ES-I3 (cell line): ENCODE measurements at regions not wholly inside any gene's neighbourhood (a gene's known extent, or its start where the extent isn't known, plus 50 kb on each side); places are given as distances from the start of the nearest gene placed in this dataset.
"Not testable (repeated sequence)": the region's sequence is repeated elsewhere in the genome, so short reads cannot be mapped to it uniquely, and the experiment has no call there.

Source experiments
- H3K36me3 ChIP-seq: 2 replicates; pipeline ENCODE4 v1.6.1; 2013; ENCODE audit warnings: mild to moderate bottlenecking, low read length, control low read depth, moderate library complexity; ENCODE audit not compliant: insufficient read depth
- H3K4me1 ChIP-seq: 2 replicates; pipeline ENCODE4 v1.6.1; 2013; ENCODE audit warnings: mild to moderate bottlenecking, control low read depth, low read length; ENCODE audit not compliant: insufficient read depth
- H3K9ac ChIP-seq: 2 replicates; pipeline ENCODE4 v1.6.1; 2013; ENCODE audit warnings: low read depth, mild to moderate bottlenecking, low read length, moderate library complexity
- H3K9me3 ChIP-seq: 2 replicates; pipeline ENCODE4 v1.6.1; 2013; ENCODE audit warnings: mild to moderate bottlenecking, low read length, moderate library complexity; ENCODE audit not compliant: control insufficient read depth, insufficient read depth

DNA sequence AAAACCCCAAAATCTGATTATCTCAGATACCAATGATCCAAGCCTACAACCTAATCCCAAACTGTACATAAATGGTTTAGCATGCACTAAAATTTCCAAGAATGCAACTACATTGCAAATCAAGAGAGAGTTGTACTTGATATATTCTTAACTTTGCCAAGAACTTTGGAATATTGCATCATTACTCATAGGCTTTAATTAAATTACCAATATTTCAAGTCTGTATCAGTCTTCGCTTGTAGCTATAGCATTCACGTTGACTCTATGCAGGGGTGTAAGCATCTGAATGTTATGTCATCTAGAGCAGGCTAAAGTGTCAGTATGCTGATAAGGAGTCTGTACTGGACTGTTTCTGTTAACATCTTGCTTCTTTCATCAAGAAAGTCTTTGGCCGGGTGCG lies 56.3 kb downstream of the FOXI3 start:
- no peak overlapping the region for H3K9ac ChIP-seq
- no peaks in the 10 kb centered on the region for H3K36me3 ChIP-seq
- no peaks in the 10 kb centered on the region for H3K9me3 ChIP-seq
- peaks cover 8% of the 10 kb centered on the region for H3K4me1 ChIP-seq

DNA sequence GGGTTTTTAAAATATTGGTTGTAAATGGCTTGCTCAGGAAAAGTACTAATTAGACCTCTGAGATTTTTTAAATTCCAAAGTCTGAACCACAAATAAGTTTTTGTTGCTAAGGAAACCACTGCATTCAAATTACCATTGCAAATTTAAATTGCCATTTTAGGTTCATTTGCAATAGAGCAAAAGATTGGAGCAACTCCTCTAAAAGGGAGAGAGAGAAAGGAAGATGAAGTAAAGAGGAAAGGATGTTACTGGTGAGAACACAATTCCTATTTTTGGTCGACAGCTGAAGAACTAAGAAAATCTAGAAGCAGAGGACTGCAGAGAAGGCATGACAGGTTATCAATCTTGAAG lies 74.9 kb downstream of the FOXI3 start:
- Histone ChIP-seq H3K36me3 (no peaks in the 10 kb centered on the region), H3K9me3 (no peaks in the 10 kb centered on the region), H3K4me1 (peaks cover 9% of the 10 kb centered on the region), H3K9ac (no peak overlapping the region)

DNA sequence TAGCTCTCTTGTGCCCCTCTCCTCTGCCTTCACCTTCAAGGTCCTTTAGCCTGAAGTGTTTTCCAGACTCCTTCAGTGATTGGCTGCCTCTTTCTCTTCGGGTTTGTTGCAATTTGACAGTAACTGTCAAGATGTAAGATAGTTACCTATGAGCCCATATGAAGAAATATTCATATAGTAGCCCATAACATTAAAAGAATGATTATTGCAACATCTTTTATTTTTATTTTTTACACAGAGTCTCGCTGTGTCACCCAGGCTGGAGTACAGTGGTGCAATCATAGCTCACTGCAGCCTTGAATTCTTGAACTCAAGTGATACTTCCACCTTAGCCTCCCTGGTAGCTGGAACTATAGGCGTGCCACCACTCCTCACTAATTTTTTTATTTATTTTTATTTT lies 80.5 kb downstream of the FOXI3 start:
- no peaks in the 10 kb centered on the region for H3K36me3 ChIP-seq
- no peaks in the 10 kb centered on the region for H3K9me3 ChIP-seq
- H3K4me1 ChIP-seq: peaks cover under 1% of the 10 kb centered on the region; the same call in 1 of the 2 replicates
- H3K9ac ChIP-seq: no peak overlapping the region

DNA sequence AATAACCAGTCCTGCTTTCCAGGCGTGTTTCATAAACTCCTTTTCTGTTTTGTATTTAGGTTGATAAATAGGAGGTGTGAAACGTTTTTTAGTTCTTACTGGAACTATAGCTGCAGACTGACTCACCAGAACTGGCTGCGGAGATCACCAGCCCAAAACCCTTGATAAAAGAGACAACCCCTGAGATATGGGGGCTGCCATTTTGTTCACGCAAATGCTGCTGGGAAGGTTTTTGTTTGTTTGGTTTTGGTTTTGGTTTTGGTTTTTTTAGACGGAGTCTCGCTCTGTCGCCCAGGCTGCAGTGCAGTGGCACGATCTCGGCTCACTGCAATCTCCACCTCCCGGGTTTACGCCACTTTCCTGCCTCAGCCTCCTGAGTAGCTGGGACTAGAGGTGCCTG lies 87.1 kb downstream of the FOXI3 start:
- H3K9ac ChIP-seq, H3K4me1 ChIP-seq, H3K9me3 ChIP-seq, H3K36me3 ChIP-seq: not testable (repeated sequence)

DNA sequence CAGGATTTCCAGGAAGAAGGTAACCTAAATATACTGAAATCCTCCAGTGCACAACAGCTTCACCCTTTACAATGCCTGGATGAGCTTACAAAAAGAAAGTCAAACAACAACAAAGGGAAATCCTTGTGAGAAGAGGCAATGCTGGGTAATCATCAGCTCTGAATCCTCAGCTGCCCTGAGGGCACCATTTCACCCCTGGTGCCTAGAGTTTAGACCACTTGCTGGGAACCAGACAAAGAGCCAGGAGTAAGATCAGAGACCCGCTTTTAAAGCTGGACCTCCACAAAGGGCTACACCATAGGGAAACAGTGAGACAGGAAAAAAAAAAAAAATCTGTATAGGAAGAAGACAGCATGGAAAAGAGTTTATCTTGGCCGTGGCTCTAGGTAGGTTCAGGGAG lies 97.0 kb downstream of the FOXI3 start:
- Histone ChIP-seq H3K36me3 (no peaks in the 10 kb centered on the region), H3K4me1 (peaks cover 12% of the 10 kb centered on the region), H3K9ac (no peak overlapping the region), H3K9me3 (no peaks in the 10 kb centered on the region)

DNA sequence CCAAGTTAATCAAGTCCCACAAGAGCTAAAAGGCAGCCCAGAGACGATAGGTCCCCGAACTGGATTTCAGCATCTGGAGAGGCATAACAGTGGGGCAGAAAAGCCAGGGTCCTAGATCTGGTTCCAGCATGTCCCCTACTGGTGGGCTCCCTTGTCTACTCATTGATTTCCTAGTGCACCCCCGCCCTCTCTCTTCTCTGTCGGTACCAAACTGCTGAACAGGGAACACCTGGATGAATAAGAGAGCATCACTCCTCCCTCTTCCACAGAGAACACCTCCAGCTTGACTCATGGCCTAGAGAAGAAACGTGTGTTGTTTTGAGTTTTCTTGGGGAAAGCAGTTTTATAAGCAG lies 101.3 kb downstream of the FOXI3 start:
- peaks cover 12% of the 10 kb centered on the region for H3K4me1 ChIP-seq
- peak overlapping the region; percentile 59 for H3K9ac ChIP-seq
- H3K9me3 ChIP-seq: no peaks in the 10 kb centered on the region
- no peaks in the 10 kb centered on the region for H3K36me3 ChIP-seq

DNA sequence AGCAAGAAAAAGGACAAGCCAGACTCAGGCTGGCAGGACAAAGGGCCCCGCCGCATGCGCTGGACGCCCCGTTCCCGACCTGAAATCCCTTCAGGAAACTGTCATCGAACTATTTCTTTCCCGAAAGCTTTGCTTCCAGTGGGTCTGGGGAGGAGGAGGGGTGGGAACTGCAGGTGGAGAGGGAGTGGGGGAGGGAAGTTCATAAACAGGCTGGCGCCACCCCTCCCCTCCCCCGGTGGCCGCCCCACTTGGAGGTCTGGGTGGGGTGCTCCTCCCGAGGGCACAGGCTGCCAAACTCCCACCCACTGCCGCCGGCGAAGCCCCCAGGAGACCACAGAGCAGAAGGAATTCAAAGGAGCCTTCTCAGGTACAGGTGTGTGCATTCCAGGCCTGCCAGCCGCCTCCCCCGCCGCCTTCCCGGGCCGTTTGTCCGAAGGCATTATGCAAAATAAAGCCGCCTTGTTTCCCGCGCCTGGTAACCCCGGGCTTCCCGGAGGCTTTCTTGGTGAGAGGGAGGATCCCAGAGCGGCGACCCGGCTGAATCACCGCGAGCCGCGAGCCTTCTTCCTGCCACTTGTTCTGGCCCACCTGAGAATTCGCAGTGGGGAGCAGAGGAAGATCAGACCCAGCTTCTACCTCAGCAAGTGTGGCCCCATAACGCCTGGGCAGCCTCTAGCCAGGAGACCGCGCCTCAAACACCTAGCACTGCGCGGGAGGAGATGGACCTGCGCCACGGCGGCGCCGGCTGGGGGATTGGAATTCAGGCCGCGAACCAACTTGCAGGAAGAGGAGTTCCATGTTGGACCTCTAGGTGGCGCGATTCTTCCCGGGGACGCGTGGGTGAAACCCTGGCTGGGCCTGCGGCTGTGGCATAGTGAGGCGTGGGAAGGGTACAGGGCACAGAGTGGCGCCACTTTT lies 101.9 kb downstream of the FOXI3 start:
- peaks cover 10% of the 10 kb centered on the region for H3K4me1 ChIP-seq
- H3K9me3 ChIP-seq: no peaks in the 10 kb centered on the region
- H3K9ac ChIP-seq: peak overlapping the region; percentile 59
- no peaks in the 10 kb centered on the region for H3K36me3 ChIP-seq

DNA sequence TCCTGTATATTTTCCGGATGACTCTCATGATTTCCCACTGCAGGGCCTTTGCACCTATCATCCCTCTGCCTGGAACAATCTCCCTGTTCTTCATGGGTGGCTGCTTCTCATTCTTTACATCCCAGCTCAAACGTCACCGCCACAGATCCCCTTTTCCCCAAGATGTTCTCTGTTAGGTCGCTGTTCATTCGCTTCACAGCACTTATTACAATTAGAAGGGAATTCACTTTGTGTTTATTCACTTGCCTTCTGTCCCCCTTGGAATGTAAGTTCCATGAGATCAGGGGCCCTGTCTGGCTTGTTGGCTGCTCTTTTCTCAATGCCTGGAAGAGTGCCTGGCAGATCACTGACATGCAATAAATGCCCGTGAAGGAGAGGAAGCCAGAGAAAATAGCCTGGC lies 106.7 kb downstream of the FOXI3 start:
- no peaks in the 10 kb centered on the region for H3K36me3 ChIP-seq
- no peak overlapping the region for H3K9ac ChIP-seq
- H3K4me1 ChIP-seq: no peaks in the 10 kb centered on the region
- no peaks in the 10 kb centered on the region for H3K9me3 ChIP-seq

DNA sequence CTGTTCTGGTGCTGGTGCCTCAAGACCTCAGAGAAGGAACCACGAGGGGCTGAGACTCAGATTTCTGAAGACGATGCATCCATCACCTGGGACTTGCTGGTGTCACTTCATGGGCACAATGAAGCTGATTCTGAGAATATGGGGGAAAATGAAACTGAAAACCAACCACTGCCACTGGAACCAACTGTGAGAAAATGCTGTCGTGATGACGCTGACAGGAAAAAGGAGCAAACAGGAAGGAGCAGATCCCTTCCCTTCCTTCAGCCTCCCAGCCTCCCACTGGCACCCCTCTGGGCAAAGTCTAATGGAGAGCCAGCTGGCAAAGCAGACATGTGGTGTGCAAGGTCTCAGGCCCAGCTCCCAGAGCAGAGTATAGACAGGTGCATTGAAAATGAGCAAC lies 109.7 kb downstream of the FOXI3 start:
- Histone ChIP-seq H3K9ac (no peak overlapping the region), H3K9me3 (no peaks in the 10 kb centered on the region), H3K36me3 (no peaks in the 10 kb centered on the region), H3K4me1 (no peaks in the 10 kb centered on the region)

DNA sequence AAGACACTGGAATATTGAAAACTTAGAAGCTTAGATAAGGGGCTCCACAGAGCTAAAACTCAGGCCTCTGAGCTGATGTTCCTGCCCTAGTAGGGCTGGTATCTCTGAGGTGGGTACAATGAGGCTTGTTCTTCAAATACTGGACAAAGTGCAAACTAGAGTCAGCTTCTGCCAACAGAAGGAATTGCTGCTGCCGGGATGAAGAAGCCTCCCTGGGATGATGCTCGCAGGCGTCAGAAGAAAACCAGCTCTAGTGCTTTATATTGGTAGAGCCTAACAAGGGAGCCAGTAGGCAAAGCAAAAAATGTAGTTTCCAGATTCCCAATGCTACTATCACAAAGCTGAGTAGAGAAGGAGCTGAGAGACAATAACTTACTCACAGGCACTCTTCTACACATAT lies 118.1 kb downstream of the FOXI3 start:
- no peaks in the 10 kb centered on the region for H3K9me3 ChIP-seq
- H3K36me3 ChIP-seq: no peaks in the 10 kb centered on the region
- H3K9ac ChIP-seq: no peak overlapping the region
- H3K4me1 ChIP-seq: peaks cover 17% of the 10 kb centered on the region; the same call in 1 of the 2 replicates

DNA sequence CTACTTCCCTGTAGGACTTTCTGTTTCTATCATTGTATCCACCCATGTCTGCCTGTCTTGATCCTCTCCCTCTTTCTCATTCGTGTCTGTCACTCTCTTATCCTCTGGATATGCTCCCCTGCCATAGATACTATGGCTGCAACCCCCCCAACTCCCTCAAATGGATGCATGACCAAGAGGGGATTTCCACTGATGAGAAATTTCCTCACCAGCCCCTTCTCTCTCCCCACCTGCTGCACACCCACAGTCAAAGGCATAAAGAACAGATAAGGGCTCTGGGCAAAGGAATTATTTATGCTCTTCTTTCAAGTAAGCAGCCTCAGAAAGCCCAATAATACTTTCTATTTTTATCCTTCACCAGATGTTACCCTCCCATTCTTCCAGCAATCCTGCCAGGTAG lies 121.3 kb downstream of the FOXI3 start:
- peaks cover 17% of the 10 kb centered on the region; the same call in 1 of the 2 replicates for H3K4me1 ChIP-seq
- H3K9ac ChIP-seq: no peak overlapping the region
- no peaks in the 10 kb centered on the region for H3K36me3 ChIP-seq
- H3K9me3 ChIP-seq: no peaks in the 10 kb centered on the region

DNA sequence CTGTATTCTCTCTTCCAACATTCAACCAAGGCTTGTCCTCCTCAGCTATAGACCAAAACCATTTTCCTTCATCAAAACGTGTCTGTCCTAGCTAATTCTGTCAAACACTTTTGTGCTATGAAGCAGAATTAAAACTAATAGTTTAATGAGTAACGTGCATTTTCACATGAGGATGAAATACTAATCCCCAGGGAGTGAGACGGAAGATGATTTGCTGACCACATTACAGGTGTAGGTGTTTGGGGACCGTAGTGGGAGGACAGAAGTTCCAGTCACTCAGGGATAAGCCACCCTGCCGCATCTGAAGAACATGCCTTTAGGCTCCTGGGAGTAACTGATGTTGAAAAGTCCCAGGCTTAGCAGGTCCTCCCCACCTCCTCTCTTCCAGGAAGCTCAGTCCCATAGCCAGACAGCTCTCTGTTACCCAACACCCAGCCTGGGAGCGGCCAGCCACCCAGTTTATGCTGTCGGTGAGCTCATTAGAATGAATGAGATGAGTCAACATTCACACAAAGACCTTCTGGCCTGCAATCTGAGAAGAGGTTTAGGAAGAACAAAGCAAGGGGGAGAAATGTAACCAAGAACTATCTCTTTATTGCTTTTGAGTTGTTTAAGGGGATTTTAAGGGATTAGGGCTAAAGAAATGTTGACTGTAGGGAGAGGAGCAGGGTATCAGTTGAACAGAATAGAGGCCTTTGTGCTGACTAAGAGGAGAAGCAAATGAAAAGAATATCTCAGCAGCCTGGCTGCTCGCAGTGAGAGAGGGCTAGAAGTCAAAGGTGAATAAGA lies 122.5 kb downstream of the FOXI3 start:
- H3K36me3 ChIP-seq: no peaks in the 10 kb centered on the region
- no peaks in the 10 kb centered on the region for H3K9me3 ChIP-seq
- peaks cover 17% of the 10 kb centered on the region; the same call in 1 of the 2 replicates for H3K4me1 ChIP-seq
- no peak overlapping the region for H3K9ac ChIP-seq

DNA sequence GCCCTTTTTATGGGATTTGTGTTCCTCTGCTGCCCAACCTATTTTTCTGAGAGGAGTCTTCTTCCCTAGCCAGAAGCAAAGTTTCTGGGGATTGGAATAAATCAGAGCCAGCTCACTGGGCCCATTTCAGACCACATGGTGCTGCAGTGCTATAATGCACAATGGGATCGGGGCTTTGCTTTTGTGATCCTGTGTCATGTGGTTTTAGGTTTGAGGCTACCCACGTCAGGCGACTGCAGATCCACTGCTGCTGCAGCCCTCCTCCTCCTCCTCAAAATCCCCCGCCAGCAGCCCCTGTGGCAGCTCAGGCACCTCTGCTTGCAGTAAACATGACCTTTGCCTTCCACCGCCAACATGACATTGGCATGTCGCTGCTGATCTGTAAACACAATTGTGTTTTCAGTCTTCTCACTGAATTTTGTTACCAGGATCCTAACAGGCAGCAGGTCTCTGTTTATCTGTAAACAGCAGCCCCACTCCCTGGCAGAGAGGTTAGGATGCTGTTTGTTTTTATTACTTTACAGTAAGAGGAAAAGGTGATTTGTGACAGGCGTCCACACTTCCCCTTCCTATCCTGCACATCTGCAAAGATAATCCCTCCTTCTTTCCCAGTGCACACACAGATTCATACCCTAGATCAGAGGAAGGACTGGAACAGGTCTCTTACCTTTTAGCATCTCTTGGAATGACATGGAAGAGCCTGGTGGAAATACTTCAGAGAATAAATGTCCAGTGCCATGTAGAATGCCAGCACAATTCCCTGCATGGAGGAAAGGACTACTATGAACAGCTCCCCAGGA lies 130.8 kb downstream of the FOXI3 start:
- Histone ChIP-seq H3K9ac (no peak overlapping the region), H3K9me3 (no peaks in the 10 kb centered on the region), H3K36me3 (no peaks in the 10 kb centered on the region), H3K4me1 (peaks cover 5% of the 10 kb centered on the region; the same call in 1 of the 2 replicates)

DNA sequence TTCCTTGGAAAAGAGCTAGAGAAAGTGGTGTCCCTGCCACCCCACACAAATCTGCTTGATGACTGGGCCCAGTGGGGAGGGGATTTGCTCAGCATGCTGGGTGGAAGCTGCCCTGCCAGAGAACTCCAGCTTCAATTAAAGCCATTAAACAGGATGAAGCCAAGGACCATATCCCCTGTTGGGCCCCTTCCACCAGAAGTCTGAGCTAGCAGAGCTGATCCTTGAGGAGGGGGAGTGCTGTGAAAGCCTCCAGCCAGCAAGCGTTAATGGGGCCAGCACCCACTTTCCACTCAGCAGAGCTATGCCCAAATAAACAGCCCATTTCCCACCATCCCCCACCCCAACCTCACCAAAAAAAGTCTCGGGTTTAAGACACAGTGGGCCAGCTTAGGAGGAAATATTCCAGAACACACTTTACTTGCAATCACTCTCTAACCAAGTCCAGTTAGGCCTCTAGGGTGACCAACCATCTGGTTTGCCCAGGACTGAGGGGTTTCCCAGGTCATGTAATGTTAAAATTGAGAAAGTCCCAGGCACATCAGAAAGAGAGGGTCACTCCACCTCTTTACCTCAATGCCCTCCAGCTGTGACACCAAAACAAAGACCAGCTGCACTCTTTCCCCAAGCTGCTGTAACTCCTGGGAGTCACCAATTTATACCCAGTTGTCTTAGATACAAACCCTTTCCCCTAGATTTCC lies 132.3 kb downstream of the FOXI3 start:
- no peaks in the 10 kb centered on the region for H3K36me3 ChIP-seq
- H3K4me1 ChIP-seq: peaks cover 5% of the 10 kb centered on the region; the same call in 1 of the 2 replicates
- no peak overlapping the region for H3K9ac ChIP-seq
- no peaks in the 10 kb centered on the region for H3K9me3 ChIP-seq
